ENCODE measurements at regions not wholly inside any gene's neighbourhood (a gene's known extent, or its start where the extent isn't known, plus 50 kb on each side); places are given as distances from the start of the nearest gene placed in this dataset.
"Not testable (repeated sequence)": the region's sequence is repeated elsewhere in the genome, so short reads cannot be mapped to it uniquely, and the experiment has no call there.

DNA sequence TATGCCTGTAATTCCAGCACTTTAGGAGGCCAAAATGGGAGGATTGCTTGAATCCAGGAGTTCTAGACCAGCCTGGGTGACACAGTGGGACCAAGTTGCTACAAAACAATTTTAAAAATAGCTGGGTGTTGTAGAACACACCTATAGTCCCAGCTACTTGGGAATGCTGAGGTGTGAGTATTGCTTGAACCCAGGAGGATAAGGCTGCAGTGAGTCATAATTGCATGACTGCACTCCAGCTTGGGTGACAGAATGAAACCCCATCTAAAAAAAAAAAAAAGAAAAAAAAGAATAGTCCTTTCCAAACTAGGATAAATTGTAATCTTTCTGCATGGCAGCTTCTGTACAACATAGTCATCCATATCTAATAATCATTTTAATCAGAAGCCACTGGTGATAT lies 270.1 kb upstream of the INTU start:
- intact Hi-C loops (cut with DNase I, micrococcal nuclease): no loop called here
- DNase-seq (no peak), ATAC-seq (no peak)

DNA sequence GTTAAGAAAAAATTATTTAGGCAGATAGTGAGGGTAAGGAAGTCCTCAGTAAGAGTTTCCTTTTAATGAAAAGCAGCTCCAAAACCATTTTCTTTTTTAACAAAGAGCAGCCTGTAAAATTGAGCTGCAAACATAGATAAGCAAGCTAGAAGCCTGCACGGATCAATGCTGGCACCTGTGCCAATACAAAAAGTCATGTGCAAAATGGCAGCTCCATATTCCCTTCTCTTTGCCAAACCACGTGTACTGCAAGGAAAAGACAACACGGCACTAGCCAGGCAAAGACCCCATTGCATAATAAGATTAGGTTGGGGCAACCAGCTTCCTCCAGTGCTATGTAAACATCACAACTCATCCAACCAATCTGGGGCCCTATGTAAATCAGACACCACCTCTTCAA lies 268.4 kb upstream of the INTU start:
- intact Hi-C loops (cut with DNase I, micrococcal nuclease): no loop called here
- ATAC-seq: no peak
- no peak for DNase-seq

DNA sequence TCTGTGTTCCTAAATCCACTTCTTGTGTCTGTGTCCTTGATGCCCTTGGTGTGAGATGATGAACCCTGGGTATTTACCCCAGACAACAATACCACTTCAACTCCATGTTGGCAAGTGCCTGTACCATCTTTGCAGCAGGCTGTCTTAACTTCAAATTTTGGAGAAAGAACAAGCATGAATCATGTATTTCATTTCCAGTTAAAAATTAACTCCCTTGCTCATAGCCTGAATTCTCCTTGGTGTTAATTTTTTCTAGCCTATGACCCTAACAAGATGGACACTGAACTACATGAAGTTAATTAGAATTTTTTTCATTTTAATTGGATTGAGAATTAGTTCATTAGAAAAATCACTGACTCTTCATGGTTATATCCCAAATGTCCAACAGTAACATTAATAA lies 267.8 kb upstream of the INTU start:
- intact Hi-C loops (cut with DNase I, micrococcal nuclease): no loop called here
- DNase-seq: no peak
- ATAC-seq: no peak

DNA sequence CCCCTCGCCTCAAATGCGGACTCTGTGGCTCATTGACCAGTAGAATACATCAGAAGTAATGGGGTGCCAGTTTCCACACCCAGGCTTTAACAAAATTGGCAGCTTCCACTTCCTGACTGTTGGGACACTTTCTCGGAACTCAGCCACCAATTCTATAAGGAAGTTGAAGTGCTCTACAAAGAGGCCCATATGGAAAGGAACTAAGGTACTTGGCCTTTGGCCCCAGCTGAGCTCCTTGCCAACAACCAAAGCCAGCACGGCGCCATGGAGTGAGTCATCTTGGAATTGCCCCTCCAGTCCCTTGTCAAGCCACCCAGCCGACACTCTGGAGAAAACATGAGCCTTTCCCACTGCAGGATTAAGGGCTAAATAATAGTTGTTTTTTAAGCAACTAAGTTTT lies 262.2 kb upstream of the INTU start:
- intact Hi-C loops (cut with DNase I, micrococcal nuclease): no loop called here
- DNase-seq (no peak), ATAC-seq (no peak)

DNA sequence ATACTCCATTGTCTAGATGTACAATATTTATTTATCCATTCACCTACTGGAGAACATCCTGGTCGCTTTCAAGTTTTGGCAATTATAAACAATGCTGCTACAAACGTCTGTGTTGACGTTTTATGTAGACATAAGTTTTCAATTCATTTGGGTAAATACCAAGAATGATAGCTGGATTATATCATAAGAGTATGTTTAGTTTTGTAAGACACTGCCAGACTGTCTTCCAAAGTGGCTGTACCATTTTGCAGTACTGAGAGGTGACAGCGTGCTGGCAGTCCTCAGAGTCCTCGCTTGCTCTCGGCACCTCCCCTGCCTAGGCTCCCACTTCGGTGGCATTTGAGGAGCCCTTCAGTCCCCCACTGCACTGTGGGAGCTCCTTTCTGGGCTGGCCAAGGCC lies 253.3 kb upstream of the INTU start:
- ATAC-seq: no peak
- DNase-seq: no peak
- intact Hi-C loops (cut with DNase I, micrococcal nuclease): no loop called here

DNA sequence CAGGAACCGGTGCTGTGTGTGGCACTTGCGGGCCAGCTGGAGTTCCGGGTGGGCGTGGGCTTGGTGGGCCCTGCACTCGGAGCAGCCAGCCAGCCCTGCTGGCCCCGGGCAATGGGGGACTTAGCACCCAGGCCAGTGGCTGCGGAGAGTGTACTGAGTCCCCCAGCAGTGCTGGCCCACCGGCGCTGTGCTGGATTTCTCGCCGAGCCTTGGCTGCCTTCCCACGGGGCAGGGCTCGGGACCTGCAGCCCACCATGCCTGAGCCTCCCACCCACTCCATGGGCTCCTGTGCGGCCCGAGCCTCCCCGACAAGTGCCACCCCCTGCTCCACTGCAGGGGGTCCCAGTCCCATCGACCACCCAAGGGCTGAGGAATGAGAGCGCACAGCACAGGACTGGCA lies 252.8 kb upstream of the INTU start:
- intact Hi-C loops (cut with DNase I, micrococcal nuclease); DNase-seq; ATAC-seq: not testable (repeated sequence)

DNA sequence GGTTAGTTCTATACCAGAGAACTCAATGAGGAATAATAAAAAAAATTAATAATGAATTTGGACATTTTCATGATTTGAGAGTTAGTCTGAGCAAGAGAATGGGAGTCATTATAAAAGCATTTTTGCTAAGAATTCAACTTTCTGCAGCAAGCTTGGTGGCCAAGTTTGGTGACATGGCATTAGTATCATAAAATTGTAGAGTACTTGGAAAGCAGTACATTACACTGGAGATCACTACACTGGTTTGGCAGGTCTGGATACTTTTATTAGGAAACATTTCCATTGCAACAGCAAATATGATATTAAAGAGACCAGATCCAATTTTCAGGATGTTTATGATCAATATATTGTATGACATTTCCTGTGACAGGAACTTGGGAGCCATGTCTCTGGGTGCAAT lies 249.1 kb upstream of the INTU start:
- ATAC-seq: no peak
- DNase-seq: no peak
- intact Hi-C loops (cut with DNase I, micrococcal nuclease): no loop called here

DNA sequence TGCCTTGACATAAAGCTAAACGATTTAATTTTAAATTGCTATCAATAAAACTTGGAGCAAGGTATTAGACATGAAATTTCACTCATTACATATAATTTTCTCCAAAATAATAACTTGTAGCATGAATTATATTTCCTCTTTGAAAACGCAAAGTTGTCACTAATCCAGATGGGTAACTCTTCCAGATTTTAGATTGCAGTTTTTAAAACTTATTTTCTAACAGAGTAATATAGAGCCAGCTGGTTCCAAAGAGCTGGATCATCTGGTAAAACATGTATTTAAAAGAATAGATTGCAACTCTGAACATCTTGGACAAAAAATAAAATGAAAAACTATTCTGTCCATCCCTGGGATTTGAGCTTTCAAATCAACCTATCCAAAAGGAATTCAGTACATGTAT lies 238.2 kb upstream of the INTU start:
- ATAC-seq: no peak
- DNase-seq: no peak
- intact Hi-C loops (cut with DNase I, micrococcal nuclease): no loop called here

DNA sequence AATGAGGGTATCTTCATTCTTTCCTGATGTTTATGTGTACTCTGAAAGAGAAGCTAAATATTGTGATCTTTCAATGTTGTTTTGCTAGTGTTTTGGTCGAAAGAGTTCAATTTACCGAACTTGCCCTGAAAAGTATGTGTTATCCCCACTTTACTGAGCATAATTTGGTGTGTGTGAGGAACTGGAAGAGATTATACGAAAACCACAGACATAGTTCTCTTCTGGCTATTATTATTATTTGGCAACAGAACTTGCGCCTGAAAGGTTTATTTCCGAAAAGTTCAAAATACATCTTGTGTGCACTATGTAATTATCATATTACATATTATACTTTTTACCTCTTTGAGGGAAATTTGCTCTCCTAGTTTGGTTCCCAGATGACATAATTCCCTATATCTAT lies 232.5 kb upstream of the INTU start:
- ATAC-seq: no peak
- DNase-seq: no peak
- intact Hi-C loops (cut with DNase I, micrococcal nuclease): no loop called here

DNA sequence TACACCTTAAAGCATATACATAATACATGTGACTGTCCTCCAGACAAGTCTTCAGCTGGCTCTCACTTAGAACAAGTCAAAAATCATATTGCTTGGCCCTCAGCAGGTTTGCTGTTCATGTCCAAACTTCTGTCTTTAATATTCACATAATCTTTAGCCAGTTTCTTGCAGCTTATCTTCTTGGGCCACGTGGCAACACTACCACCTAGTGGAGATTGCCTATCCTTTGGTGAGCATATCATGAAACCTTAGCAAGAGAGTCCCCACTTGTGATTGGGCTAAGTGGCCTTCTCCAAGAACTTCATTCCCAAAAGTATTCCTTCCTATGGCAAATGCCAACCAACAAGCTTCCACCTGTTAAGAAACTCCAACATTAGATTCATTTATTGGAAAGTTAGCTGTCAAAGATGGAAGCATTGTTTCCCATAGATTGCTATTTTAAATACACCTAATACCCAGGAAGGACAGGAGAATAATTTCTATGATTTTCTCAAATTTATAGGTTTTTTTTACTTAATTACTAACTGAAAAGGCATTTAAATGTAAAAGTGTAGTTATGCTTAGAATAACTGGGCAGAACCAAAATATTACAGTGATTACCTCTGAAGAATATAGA lies 231.9 kb upstream of the INTU start:
- ATAC-seq (peak; percentile 37), DNase-seq (peak in 1 of 2 donors; percentile 32)
- intact Hi-C loops (cut with DNase I, micrococcal nuclease): no loop called here

DNA sequence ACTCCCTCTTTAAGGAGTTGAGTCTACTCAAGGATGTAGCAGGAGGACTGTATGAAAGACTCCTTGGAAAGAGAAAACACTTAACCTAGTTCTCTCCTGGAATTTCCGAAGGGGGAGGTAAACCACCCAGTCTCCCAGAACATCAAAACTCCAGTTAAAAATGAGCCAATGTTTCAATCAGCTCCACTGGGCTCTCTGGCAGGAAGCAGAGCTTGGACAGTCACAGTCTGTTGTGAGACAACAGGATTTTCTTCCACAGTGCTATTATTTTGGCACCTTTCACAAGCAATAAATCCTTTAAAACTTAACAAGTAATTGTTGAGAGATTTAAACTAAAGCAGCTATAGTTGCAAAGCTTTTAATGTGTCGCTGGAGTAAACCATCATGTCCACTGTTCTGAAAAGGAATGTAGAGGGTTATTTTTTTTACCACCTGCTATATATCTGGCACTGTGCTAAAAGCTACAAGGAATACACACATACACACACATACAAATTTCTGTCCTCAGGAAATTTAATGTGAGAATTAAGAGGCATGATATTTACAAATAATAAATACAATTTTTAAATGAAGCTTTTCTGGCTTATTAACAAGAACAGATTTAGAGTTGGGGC lies 229.2 kb upstream of the INTU start:
- intact Hi-C loops (cut with DNase I, micrococcal nuclease): no loop called here
- no peak for ATAC-seq

DNA sequence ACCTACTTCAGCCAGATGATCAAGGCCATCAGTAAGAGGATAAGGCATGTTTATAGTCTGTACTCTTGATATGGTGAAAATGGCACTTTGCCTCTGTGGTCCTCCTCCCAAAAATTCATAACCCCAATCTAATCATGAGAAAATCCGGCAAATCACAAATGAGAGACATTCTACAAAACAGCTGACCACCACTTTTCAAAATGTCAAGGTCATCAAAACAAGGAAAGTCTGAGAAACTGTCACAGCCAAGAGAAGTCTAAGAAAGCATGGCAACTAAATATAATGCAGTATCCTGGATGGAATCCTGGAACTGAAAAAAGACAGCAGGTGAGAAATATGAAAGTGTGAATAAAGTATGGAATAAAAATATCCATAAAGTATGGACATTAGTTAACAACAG lies 226.6 kb upstream of the INTU start:
- DNase-seq (no peak), ATAC-seq (no peak)
- intact Hi-C loops (cut with DNase I, micrococcal nuclease): no loop called here

More for the DNA sequence above, 229.2 kb upstream of the INTU start:
- DNase-seq: no peak

DNA sequence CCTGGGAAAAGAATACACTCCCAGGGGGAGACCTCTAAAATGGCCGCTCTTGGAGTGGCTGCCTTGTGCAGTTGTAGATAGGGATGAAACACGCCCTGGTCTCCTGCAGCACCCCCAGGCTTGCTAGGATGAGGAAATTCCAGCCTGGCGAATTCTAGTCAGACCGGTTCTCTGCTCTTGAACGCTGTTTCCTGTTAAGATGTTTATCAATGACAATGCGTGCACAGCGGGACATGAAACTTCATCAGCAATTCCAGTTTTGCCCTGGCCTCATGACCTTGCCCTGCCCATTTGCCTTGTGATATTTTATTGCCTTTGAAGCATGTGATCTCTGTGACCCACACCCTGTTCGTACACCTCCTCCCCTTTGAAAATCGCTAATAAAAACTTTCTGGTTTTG lies 225.2 kb upstream of the INTU start:
- ATAC-seq; intact Hi-C loops (cut with DNase I, micrococcal nuclease): not testable (repeated sequence)

DNA sequence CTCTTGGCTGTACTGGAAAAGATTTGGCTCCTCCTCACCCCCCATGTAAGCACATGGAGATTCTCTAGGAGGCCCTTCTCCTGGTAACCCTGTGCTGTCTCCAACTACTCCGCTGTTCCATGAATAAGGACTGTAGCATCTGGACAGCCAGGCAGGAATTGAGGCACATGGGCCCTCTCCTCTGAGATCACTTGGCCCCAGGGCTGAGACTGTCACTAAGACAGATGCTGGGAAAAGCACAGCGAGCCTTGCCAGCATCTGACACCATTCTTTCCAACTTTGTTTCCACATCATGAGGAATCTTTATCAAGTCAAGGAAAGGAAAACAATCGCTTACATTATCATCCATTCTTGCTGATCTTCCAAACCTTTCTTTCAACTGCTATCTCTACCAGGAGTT lies 222.6 kb upstream of the INTU start:
- no peak for ATAC-seq
- intact Hi-C loops (cut with DNase I, micrococcal nuclease): no loop called here
- no peak for DNase-seq

More for the DNA sequence above, 225.2 kb upstream of the INTU start:
- DNase-seq: not testable (repeated sequence)

DNA sequence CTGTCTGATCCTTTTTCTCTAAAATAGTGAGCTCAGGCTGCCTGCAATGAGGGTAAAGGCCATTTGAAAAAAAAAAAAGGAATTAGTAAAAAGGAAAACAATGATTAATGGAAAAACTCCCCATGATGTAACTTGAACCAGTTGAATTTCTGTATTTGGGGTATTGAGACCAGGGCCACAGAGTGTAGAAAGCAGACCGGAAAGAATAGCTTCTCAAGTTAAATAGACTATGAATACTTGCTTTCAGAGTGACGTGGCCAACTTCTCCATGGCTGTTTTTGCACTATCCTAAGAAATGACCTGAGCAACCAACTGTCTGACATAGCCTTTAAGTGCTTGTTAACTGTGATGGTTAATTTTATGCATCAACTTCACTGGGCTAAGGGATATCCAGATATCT lies 222.1 kb upstream of the INTU start:
- DNase-seq (no peak), ATAC-seq (no peak)
- intact Hi-C loops (cut with DNase I, micrococcal nuclease): no loop called here

DNA sequence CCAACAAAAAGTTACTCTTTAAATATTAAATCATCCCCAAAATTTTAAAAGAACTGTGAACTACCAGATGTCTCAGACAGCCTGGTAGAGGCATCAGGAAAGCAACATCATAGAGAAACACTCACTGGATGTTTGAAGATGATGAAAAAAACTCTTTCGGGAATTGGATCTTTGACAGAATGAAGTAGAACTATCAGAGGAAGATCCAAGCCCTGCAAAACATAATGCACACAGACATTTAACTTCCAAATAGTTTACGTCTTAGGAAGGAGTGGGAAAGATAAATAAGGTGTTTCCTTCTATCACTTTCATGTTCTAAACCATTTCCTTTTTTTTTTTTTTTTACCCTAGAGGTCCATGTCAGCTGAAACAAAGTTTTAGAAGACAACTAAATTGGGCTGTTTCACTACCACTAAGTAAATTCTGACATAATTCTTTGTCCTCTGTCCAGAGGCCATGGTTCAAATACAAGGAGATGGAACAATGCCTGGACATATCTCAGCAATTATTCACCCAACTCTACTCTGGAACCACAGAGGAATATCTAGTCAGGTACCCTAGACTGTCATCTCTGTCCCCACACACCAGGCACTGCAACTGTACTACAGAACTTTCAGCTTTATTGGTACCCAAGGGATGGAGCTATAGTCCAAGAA lies 217.7 kb upstream of the INTU start:
- DNase-seq (no peak), ATAC-seq (no peak)
- intact Hi-C loops (cut with DNase I, micrococcal nuclease): no loop called here

DNA sequence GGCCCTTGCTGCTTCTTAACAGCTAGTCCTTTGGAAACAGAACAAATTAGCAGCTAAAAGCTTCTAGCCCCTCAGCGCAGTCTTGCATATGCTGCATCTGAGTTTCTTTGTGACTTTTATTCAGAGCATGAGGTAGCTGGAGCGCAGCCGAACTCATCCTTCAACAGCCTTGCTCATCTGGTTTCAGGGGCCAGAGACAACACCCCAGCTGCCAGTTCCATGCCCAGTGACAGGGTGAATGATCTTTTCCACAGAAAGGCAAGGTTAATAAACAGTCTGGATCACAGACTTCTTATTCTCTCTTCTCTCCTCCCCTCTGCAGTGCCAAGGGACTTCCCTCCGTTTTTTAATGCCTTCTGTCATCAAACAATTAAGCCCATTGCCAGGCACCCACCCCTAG lies 216.6 kb upstream of the INTU start:
- no peak for DNase-seq
- ATAC-seq: no peak
- intact Hi-C loops (cut with DNase I, micrococcal nuclease): no loop called here

DNA sequence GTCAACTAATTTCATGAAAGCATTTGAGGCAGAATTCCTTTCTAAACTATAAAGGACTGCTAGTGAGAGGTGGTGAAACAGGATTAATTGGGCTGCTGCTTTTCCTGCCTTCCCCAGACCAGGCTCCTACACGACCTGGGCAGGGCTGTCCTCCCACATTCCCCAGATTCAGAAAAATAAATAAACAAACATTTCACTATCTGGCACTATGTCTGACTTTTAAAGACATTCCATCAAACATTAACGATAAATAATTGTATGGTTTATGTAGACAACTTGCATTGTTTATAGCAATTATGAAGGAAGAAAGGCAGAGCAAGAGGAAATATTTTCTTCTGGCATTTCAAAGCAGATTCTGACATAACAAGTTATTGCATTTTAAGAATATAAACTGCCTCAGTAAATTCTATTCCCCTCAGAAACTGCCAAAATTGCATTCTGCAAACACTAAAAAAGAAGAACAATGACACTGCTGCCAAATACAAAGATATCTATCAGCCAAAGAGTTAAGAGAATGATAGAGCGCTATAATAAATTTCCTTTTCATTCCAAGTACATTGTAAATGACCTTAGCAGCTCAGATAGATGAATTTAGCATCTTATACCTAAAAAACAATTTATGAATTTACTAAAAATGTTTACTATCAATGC lies 214.7 kb upstream of the INTU start:
- intact Hi-C loops (cut with DNase I, micrococcal nuclease): no loop called here
- ATAC-seq: no peak
- no peak for DNase-seq

DNA sequence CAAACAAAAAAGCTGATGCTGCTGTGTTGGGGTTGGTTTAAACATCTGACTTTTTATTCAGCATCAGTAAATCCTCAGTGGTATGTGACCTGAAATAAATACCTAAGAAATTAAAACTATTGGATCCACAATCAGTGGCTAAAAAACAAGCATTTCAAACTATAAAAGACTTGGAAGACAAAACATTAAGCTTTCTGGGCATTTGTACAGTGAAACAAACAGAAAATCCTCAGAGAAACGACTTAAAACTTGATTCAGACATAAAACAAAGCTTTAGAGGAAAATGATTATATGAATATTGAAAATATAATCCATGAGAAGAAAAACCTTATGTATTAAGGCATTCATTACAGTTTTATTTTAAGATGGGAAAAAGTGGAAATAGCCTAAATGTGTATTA lies 213.3 kb upstream of the INTU start:
- DNase-seq: no peak
- ATAC-seq: no peak
- intact Hi-C loops (cut with DNase I, micrococcal nuclease): no loop called here

DNA sequence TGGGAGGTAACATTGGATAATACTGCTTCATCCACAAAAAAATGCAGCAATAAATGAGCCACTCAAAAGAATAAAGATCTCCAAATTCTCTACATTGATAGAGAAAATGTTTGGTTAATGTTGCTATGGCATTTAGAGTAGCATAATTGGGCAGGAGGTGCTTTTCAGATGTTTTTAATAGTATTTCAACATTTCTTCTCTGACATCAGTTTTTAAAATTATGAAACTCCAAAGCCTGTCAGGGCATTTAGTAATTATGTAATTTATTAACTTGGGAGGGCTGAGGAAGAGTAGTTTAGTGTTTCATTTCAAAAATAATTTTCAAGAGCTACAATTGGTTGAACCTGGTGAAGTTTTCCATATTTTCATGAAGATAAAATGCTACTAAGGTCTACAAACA lies 211.3 kb upstream of the INTU start:
- intact Hi-C loops (cut with DNase I, micrococcal nuclease): no loop called here
- DNase-seq: no peak
- no peak for ATAC-seq
